Pancreas (tissue), 10 donors: ENCODE measurements at regions not wholly inside any gene's neighbourhood (a gene's known extent, or its start where the extent isn't known, plus 50 kb on each side); places are given as distances from the start of the nearest gene placed in this dataset.

ENCODE experiments used
- ATAC-seq, 4 donors: fragments of 200-7000 bp; cut with Tn5 transposase; one replicate each; pipeline versions ENCODE4 v1.8.0 to v1.9.1; 2020; ENCODE audit warnings: mild to moderate bottlenecking in 4 of 4, moderate library complexity in 4 of 4
- DNase-seq, 6 donors: peaks; one replicate each; pipeline ENCODE4 v3.0.0-alpha.2; 2020
- FAIRE-seq: peaks from 2 replicates; lab custom pipeline; 2012; peaks lifted over from hg19 to GRCh38; lab: Jason Lieb, UNC
- H3K27ac ChIP-seq, 4 donors: fragments of 200-600 bp; sonication (generic); 1 replicate in 3 of 4; 2 replicates in 1 of 4; pipeline versions ENCODE4 v1.5.0 to v1.8.0; 2020
- H3K27me3 ChIP-seq, 4 donors: fragments of 200-600 bp; one replicate each; pipeline ENCODE4 v1.8.0; 2021
- H3K36me3 ChIP-seq, 3 donors: fragments of 200-600 bp; sonication (generic) in 1 of 3; one replicate each; pipeline versions ENCODE4 v1.5.0 to v1.8.0; 2020 to 2021
- H3K4me1 ChIP-seq, 3 donors: fragments of 200-600 bp; one replicate each; pipeline ENCODE4 v1.8.0; 2021
- H3K4me3 ChIP-seq, 4 donors: fragments of 200-600 bp; sonication (generic) in 2 of 4; one replicate each; pipeline versions ENCODE4 v1.5.0 to v1.8.0; 2020 to 2021
- H3K9me3 ChIP-seq, 4 donors: fragments of 200-600 bp; one replicate each; pipeline ENCODE4 v1.8.0; 2021
- WGBS, 2 donors: extraction: QIAGEN DNeasy Blood & Tissue Kit; methylation state at CpG; one replicate each; pipeline ENCODE4 v1.1.7; 2013; 5-methylcytosine and 5-hydroxymethylcytosine counted together
- intact Hi-C, 3 donors: fragments of 100-400 bp; cut with DNase I; formaldehyde crosslinking; loops; one replicate each; pipeline versions ENCODE4 v1.11.1 to v1.14.2; 2022
- TF ChIP-seq, protein P1 (sequence below), 4 donors: fragments of 200-600 bp; sonication (generic) in 3 of 4; IDR thresholded peaks; one replicate each; pipeline versions ENCODE4 v1.5.0 to v1.8.0; 2021; ENCODE audit warnings: antibody characterized with exemption in 4 of 4
- donor health status: healthy with polysubstance abuse.
- donor health status: DM: no; HTN: no; CAD: no; lungs with moderate emphysema.
- donor health status: DM: no; HTN: no; CAD: no.
- donor health status: control.
- donor health status: control.
- donor health status: Bipolar disorder and iron deficiency.
- donor health status: DM: yes; HTN: yes; CAD: no.
- donor health status: DM: no; HTN: no; CAD: no.
- donor health status: DM: no; HTN: no; CAD: no.
- donor health status: DM: yes; HTN: yes; CAD: no.

DNA sequence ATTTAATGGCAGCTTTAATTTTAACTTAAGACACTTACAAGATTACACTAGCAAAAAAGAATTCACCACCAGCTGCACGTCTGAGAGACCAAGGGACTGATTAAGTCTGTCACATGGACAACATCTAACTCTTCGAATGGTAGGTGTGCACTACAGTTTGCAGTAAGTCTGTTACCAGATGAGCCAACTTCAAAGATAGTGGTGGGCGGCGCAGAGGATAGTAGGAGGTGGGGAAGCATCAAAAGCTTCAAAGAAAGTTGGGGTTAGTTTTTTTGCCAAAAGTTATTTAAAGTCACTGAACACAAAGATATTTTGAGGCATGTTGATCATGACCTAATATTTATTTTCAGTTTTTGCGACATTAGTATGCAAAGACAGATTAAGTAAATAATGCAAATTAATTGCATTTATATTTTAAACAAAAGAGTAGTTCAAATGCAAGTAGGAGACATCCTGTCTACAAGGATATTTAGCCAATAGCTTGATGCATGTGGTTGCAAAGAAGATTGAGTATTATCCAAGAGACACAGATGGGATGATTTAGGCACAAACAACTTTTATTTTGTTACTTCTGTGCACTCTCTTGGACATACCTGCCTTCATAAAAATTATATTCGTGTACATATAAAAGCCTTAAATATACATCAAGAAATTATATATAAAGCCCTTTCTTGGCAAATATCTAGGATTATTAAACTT lies 327.7 kb downstream of the BMP4 start:
- no peak for FAIRE-seq
- Histone ChIP-seq H3K27me3 (no peaks in the 10 kb centered on the region), H3K4me3 (no peak overlapping the region), H3K27ac (no peak overlapping the region), H3K4me1 (no peaks in the 10 kb centered on the region), H3K9me3 (no peaks in the 10 kb centered on the region), H3K36me3 (no peaks in the 10 kb centered on the region)
- intact Hi-C loops, result no loop called here
- TF ChIP-seq, protein P1, sequence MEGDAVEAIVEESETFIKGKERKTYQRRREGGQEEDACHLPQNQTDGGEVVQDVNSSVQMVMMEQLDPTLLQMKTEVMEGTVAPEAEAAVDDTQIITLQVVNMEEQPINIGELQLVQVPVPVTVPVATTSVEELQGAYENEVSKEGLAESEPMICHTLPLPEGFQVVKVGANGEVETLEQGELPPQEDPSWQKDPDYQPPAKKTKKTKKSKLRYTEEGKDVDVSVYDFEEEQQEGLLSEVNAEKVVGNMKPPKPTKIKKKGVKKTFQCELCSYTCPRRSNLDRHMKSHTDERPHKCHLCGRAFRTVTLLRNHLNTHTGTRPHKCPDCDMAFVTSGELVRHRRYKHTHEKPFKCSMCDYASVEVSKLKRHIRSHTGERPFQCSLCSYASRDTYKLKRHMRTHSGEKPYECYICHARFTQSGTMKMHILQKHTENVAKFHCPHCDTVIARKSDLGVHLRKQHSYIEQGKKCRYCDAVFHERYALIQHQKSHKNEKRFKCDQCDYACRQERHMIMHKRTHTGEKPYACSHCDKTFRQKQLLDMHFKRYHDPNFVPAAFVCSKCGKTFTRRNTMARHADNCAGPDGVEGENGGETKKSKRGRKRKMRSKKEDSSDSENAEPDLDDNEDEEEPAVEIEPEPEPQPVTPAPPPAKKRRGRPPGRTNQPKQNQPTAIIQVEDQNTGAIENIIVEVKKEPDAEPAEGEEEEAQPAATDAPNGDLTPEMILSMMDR (IDR thresholded peaks at IDR 0.05), result no peak
- no peak for DNase-seq
- 55 to 65% methylated on average over 6 of the region's 6 CpGs for WGBS, 2 donors
- no peak for ATAC-seq

GRCh38 chr14:53628261-53628660 lies 328.4 kb downstream of the BMP4 start:
- TF ChIP-seq, protein P1 (IDR thresholded peaks at IDR 0.05), result no peak
- WGBS, 2 donors, result 26 to 36% methylated on average over 1 of the region's 1 CpG
- H3K4me1 ChIP-seq, result no peaks in the 10 kb centered on the region
- no peak for FAIRE-seq
- no peaks in the 10 kb centered on the region for H3K27me3 ChIP-seq
- intact Hi-C loops, result no loop called here
- no peaks in the 10 kb centered on the region for H3K36me3 ChIP-seq
- no peak for ATAC-seq
- no peak for DNase-seq
- no peaks in the 10 kb centered on the region for H3K9me3 ChIP-seq
- no peak overlapping the region for H3K4me3 ChIP-seq
- no peak overlapping the region for H3K27ac ChIP-seq

- intact Hi-C loops, result no loop called here
- DNase-seq (no peak), FAIRE-seq (no peak), ATAC-seq (peak in 2 of 4 donors; percentile 33 to 57)
- 23 to 28% methylated on average over 2 of the region's 2 CpGs for WGBS, 2 donors
- no peak overlapping the region for H3K4me3 ChIP-seq
- no peaks in the 10 kb centered on the region for H3K36me3 ChIP-seq
- no peak overlapping the region for H3K27ac ChIP-seq
- no peaks in the 10 kb centered on the region for H3K27me3 ChIP-seq
- TF ChIP-seq, protein P1 (IDR thresholded peaks at IDR 0.05), result no peak
- no peaks in the 10 kb centered on the region for H3K9me3 ChIP-seq
- H3K4me1 ChIP-seq, result no peaks in the 10 kb centered on the region
Observed at GRCh38 chr14:53626761-53627160, 329.9 kb downstream of the BMP4 start.

- FAIRE-seq, result no peak
- Histone ChIP-seq H3K4me3 (no peak overlapping the region), H3K36me3 (no peaks in the 10 kb centered on the region), H3K9me3 (no peaks in the 10 kb centered on the region), H3K27ac (no peak overlapping the region), H3K27me3 (no peaks in the 10 kb centered on the region), H3K4me1 (no peaks in the 10 kb centered on the region)
- WGBS, 2 donors, result 76 to 85% methylated on average over 3 of the region's 3 CpGs
- no peak for DNase-seq
- TF ChIP-seq, protein P1 (IDR thresholded peaks at IDR 0.05), result no peak
- intact Hi-C loops, result no loop called here
- ATAC-seq, result no peak
Observed at GRCh38 chr14:53622447-53622846, 334.2 kb downstream of the BMP4 start.

DNA sequence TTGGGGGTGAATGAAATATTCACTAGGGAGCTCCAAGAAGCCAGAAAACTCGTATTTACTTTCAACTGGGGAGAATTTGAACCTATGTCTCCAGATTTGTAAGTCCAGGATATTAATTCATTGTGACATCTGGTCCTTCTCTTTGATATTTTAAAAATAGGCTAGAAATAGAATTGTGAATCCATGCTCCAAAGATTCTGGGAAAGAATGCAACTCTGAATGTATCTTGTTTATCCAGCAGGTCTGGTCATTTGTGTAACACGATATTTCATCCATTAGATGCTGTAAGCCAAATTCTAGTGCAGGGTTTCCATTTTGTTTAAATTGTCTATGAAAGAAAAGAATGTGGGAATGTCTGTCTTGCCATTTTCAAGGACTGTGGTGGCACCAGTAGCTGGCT lies 334.7 kb downstream of the BMP4 start:
- Histone ChIP-seq H3K9me3 (no peaks in the 10 kb centered on the region), H3K27me3 (no peaks in the 10 kb centered on the region), H3K4me1 (no peaks in the 10 kb centered on the region), H3K36me3 (no peaks in the 10 kb centered on the region), H3K4me3 (no peak overlapping the region), H3K27ac (no peak overlapping the region)
- TF ChIP-seq, protein P1 (IDR thresholded peaks at IDR 0.05), result no peak
- 43 to 66% methylated on average over 2 of the region's 2 CpGs for WGBS, 2 donors
- DNase-seq (no peak), FAIRE-seq (no peak), ATAC-seq (no peak)
- intact Hi-C loops, result no loop called here
